Upper lobe of left lung (tissue), 4 donors: ENCODE measurements at regions not wholly inside any gene's neighbourhood (a gene's known extent, or its start where the extent isn't known, plus 50 kb on each side); places are given as distances from the start of the nearest gene placed in this dataset.

Experiments
- CTCF ChIP-seq, 6 experiments: fragments of 450-650 bp in 4 of 6; fragments of 200-600 bp in 2 of 6; sonication (generic) in 2 of 6; IDR thresholded peaks; one replicate each; pipeline ENCODE4 v1.5.1; 2016 to 2019; ENCODE audit warnings: antibody characterized with exemption in 6 of 6
- POLR2AphosphoS5 ChIP-seq, 2 donors: sonication (generic); formaldehyde crosslinking; IDR thresholded peaks; one replicate each; pipeline ENCODE4 v1.5.1; 2017; ENCODE audit warnings: antibody characterized with exemption in 2 of 2

- TF ChIP-seq CTCF (IDR thresholded peaks at IDR 0.05) (no peak), POLR2AphosphoS5 (IDR thresholded peaks at IDR 0.05) (no peak)
Measured at GRCh38 chr15:69863446-69863845, 234.3 kb downstream of the TLE3 start.
